ENCODE measurements at regions not wholly inside any gene's neighbourhood (a gene's known extent, or its start where the extent isn't known, plus 50 kb on each side); places are given as distances from the start of the nearest gene placed in this dataset.

GRCh38 chr20:55424476-55424875 lies 580.8 kb downstream of the CBLN4 start:
- no peak overlapping the region for H3K4me3 Mint-ChIP-seq
- Histone ChIP-seq H3K27me3 (ENCODE audit: insufficient read depth) (no peaks in the 10 kb centered on the region), H3K4me3 (no peak overlapping the region), H3K9me2 (ENCODE audit: insufficient read depth) (no peaks in the 10 kb centered on the region), H4K20me1 (replicated peaks; ENCODE audit: insufficient read depth) (no peaks in the 10 kb centered on the region), H3K4me1 (ENCODE audit: insufficient read depth) (no peaks in the 10 kb centered on the region), H3K4me2 (no peak overlapping the region), H3K36me3 (ENCODE audit: insufficient read depth) (peaks cover 18% of the 10 kb centered on the region), H3K27ac (ENCODE audit: low read depth) (no peak overlapping the region), H3F3A (replicated peaks; ENCODE audit: low read depth) (no peaks in the 10 kb centered on the region), H2AFZ (no peak overlapping the region), H3K79me2 (replicated peaks; ENCODE audit: insufficient read depth) (no peaks in the 10 kb centered on the region)
- no peak overlapping the region for H3K27ac Mint-ChIP-seq
- H3K4me1 Mint-ChIP-seq, result no peaks in the 10 kb centered on the region
- ATAC-seq (no peak), DNase-seq (ENCODE audit: low spot score) (no peak)
- peaks cover 99% of the 10 kb centered on the region for H3K9me3 Mint-ChIP-seq
- peaks cover 32% of the 10 kb centered on the region for H3K36me3 Mint-ChIP-seq (ENCODE audit: low read depth)
- H3K27me3 Mint-ChIP-seq (ENCODE audit: insufficient read depth, low read depth, poor library complexity), result peaks cover 3% of the 10 kb centered on the region
- TF ChIP-seq CTCF (conservative IDR thresholded peaks at IDR 0.05; ENCODE audit: low read depth in 2 of 2) (no peak), ETS1 (IDR thresholded peaks at IDR 0.05) (no peak), ZNF462 (CRISPR knock-in tag; IDR thresholded peaks at IDR 0.05) (no peak), ZNF331 (CRISPR knock-in tag; IDR thresholded peaks at IDR 0.05; ENCODE audit: low read depth) (no peak), STAT1 (IDR thresholded peaks at IDR 0.05; ENCODE audit: unreplicated experiment) (no peak), CREB1 (CRISPR knock-in tag; IDR thresholded peaks at IDR 0.05; ENCODE audit: low read depth) (no peak), JUNB (IDR thresholded peaks at IDR 0.05; ENCODE audit: unreplicated experiment) (no peak), REST (IDR thresholded peaks at IDR 0.05; ENCODE audit: unreplicated experiment) (no peak), NANOG (IDR thresholded peaks at IDR 0.05; ENCODE audit: borderline replicate concordance) (no peak), ZNF114 (CRISPR knock-in tag; IDR thresholded peaks at IDR 0.05) (no peak), EZH2phosphoT487 (IDR thresholded peaks at IDR 0.05; ENCODE audit: unreplicated experiment) (no peak), POLR2AphosphoS5 (IDR thresholded peaks at IDR 0.05; ENCODE audit: low read depth) (no peak), EZH2 (IDR thresholded peaks at IDR 0.05; ENCODE audit: low read depth, unreplicated experiment) (no peak)

All from GM23338 (cell line).